ENCODE measurements at regions not wholly inside any gene's neighbourhood (a gene's known extent, or its start where the extent isn't known, plus 50 kb on each side); places are given as distances from the start of the nearest gene placed in this dataset.

- DNase-seq (ENCODE audit: low read depth): no peak
These were observed 527.9 kb upstream of the MDFIC2 start for GRCh38 chr3:70840106-70840870.

- DNase-seq (ENCODE audit: low read depth): no peak
These were observed 521.0 kb upstream of the MDFIC2 start for GRCh38 chr3:70833239-70833960.

GRCh38 chr3:70832834-70833205, 520.4 kb upstream of the MDFIC2 start:
- DNase-seq (ENCODE audit: low read depth): no peak

GRCh38 chr3:70832089-70832833, 519.8 kb upstream of the MDFIC2 start:
- no peak for DNase-seq (ENCODE audit: low read depth)

- DNase-seq (ENCODE audit: low read depth): no peak
These were observed 516.7 kb upstream of the MDFIC2 start for GRCh38 chr3:70829092-70829491.

GRCh38 chr3:70824773-70825172, 512.3 kb upstream of the MDFIC2 start:
- DNase-seq (ENCODE audit: low read depth): no peak

GRCh38 chr3:70824078-70824477, 511.6 kb upstream of the MDFIC2 start:
- no peak for DNase-seq (ENCODE audit: low read depth)

GRCh38 chr3:70823622-70824021, 511.2 kb upstream of the MDFIC2 start:
- no peak for DNase-seq (ENCODE audit: low read depth)

- no peak for DNase-seq (ENCODE audit: low read depth)
These were observed 510.2 kb upstream of the MDFIC2 start for GRCh38 chr3:70822669-70823068.

GRCh38 chr3:70821602-70822001, 509.2 kb upstream of the MDFIC2 start:
- no peak for DNase-seq (ENCODE audit: low read depth)

GRCh38 chr3:70820397-70820796, 508.0 kb upstream of the MDFIC2 start:
- DNase-seq (ENCODE audit: low read depth): no peak

- DNase-seq (ENCODE audit: low read depth): no peak
These were observed 505.7 kb upstream of the MDFIC2 start for GRCh38 chr3:70818145-70818544.

- DNase-seq (ENCODE audit: low read depth): no peak
These were observed 503.9 kb upstream of the MDFIC2 start for GRCh38 chr3:70816346-70816745.

- no peak for DNase-seq (ENCODE audit: low read depth)
These were observed 503.4 kb upstream of the MDFIC2 start for GRCh38 chr3:70815817-70816216.

GRCh38 chr3:70813311-70813710, 500.9 kb upstream of the MDFIC2 start:
- no peak for DNase-seq (ENCODE audit: low read depth)

- no peak for DNase-seq (ENCODE audit: low read depth)
These were observed 499.4 kb upstream of the MDFIC2 start for GRCh38 chr3:70811880-70812279.

GRCh38 chr3:70808881-70809280, 496.4 kb upstream of the MDFIC2 start:
- DNase-seq (ENCODE audit: low read depth): no peak

- no peak for DNase-seq (ENCODE audit: low read depth)
These were observed 494.1 kb upstream of the MDFIC2 start for GRCh38 chr3:70806556-70806955.

GRCh38 chr3:70806021-70806420, 493.6 kb upstream of the MDFIC2 start:
- DNase-seq (ENCODE audit: low read depth): no peak

- DNase-seq (ENCODE audit: low read depth): no peak
These were observed 492.8 kb upstream of the MDFIC2 start for GRCh38 chr3:70805061-70805889.

- DNase-seq (ENCODE audit: low read depth): no peak
These were observed 491.5 kb upstream of the MDFIC2 start for GRCh38 chr3:70803891-70804290.

GRCh38 chr3:70803319-70803718, 490.9 kb upstream of the MDFIC2 start:
- no peak for DNase-seq (ENCODE audit: low read depth)
